ENCODE measurements at regions not wholly inside any gene's neighbourhood (a gene's known extent, or its start where the extent isn't known, plus 50 kb on each side); places are given as distances from the start of the nearest gene placed in this dataset.

GRCh38 chr7:23973264-23973663, 263.2 kb downstream of the STK31 start:
- DNase-seq (ENCODE audit: low read depth, low spot score): no peak

GRCh38 chr7:23980081-23980480, 270.1 kb downstream of the STK31 start:
- no peak for DNase-seq (ENCODE audit: low read depth, low spot score)

DNA sequence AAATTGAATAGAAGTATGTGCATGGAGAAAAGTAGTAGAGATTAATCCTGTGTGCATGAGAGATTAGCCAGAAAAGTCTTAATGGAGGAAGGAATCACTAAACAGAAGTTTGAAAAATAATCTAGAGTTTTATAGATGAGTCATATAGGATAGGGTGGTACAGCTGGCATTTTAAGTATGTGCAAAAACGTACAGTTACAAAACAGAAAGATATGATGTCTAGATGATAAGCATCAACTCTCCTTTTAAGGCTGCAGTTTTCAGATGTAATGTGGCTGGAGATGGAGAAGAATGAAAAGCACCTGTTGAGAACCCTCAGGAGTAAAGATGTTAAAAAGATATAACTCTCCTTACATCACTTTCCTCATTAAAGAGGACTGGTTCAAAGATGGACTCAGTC, 271.3 kb downstream of the STK31 start:
- DNase-seq (ENCODE audit: low read depth, low spot score): no peak

GRCh38 chr7:23981758-23982157, 271.7 kb downstream of the STK31 start:
- DNase-seq (ENCODE audit: low read depth, low spot score): no peak

- no peak for DNase-seq (ENCODE audit: low read depth, low spot score)
Measured at GRCh38 chr7:24005517-24005916, 278.5 kb upstream of the NPY start.

DNA sequence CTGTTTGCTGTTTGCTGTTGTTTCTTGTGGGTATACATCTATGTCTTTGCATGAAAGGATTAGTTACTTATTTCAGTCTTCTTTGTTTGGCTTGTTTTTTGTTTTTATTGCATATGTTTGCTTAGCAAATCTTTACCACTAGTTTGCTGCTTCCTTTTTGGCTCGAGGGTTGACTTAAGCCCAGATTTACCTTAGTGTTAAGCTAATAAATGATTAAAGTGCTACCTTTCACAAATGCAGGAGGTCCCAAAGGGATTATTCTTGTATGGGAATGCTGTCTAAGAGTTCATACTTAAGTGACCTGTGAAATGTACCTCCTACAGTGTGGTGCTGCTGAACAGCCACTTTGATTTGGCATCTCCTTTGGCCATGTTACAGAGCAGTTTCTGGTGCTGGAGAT, 273.5 kb upstream of the NPY start:
- no peak for DNase-seq (ENCODE audit: low read depth, low spot score)

GRCh38 chr7:24017519-24017918, 266.5 kb upstream of the NPY start:
- DNase-seq (ENCODE audit: low read depth, low spot score): no peak

DNA sequence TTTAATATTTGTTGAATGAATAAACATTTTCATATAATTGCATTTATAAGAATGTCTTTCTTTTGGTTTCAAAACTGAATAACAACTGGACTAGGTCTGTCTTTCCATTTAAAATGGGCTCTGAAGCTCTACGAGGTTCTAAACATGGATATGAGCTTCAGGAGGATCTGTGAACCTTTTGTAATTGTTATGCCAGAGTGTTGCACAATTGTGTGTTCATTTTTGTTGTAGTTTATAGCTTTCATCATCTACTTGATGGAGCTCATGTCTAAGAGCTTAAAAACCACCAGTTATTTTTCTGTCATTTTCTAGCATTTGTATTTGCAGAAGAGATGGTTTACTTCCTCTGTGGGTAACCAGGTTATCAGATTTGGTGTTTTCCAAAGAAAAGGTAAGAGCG, 265.7 kb upstream of the NPY start:
- DNase-seq (ENCODE audit: low read depth, low spot score): no peak

GRCh38 chr7:24019841-24020240, 264.1 kb upstream of the NPY start:
- DNase-seq (ENCODE audit: low read depth, low spot score): no peak

DNA sequence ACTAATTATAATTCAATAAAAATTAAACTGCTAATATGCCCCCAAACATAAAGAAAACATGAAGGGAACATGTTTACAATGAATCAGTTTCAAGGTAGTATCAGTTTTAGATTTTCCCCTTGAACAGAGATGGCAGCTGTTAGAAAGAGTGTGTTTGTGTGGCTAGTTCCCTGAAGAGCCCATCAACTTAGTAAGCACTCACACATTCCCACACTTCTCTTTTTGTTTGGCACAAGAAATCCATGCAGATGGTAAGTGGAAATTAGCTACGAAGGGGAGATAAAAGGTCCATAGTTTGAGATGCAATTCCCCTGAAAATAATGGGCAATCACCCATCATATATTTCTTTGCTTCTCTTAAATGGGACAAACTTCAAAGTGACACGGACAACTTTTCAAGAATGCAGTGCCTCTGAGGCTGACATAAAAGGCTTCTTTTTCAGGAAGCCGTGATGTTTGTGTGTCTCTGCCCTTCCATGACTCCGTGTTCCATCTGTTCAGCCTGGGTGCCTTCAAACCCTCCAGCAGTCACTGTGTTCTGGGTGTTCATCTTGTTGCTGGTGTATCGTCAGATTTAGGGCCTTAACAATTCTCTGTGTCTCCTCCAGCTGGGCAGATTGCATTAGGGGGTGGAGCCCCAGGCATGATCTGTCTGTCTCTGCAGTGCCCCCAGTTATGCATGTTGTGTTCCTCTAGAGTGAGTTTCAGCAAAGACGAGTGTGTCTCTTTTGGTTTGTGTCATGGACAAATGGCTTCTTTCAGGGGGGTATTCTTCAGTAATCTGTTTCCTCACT, 259.5 kb upstream of the NPY start:
- DNase-seq (ENCODE audit: low read depth, low spot score): peak; percentile 20

GRCh38 chr7:24025094-24025493, 258.9 kb upstream of the NPY start:
- DNase-seq (ENCODE audit: low read depth, low spot score): peak; percentile 55

- no peak for DNase-seq (ENCODE audit: low read depth, low spot score)
Measured at GRCh38 chr7:24025765-24026164, 258.2 kb upstream of the NPY start.

GRCh38 chr7:24026351-24026750, 257.6 kb upstream of the NPY start:
- DNase-seq (ENCODE audit: low read depth, low spot score): no peak

DNA sequence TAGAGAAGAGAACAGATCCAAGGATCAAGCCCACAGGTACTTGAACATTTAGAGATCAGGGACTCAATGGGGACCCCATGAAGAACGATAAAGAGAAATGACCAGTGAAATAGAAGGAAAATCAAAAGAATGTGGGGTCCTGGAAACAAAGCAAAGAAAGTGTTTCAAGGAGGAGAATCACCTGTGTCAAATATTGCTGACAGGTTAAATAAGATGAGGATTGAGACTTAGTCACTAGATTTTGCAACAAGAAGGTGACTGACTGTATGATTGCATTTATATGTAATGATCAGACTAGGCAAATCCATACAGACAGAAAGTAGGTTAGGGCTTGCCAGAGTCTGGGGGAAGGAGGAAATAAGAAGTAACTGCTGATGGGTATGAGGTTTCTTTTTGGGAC, 254.9 kb upstream of the NPY start:
- no peak for DNase-seq (ENCODE audit: low read depth, low spot score)

GRCh38 chr7:24034251-24034650, 249.7 kb upstream of the NPY start:
- no peak for DNase-seq (ENCODE audit: low read depth, low spot score)

GRCh38 chr7:24035366-24036032, 248.5 kb upstream of the NPY start:
- DNase-seq (ENCODE audit: low read depth, low spot score): no peak

DNA sequence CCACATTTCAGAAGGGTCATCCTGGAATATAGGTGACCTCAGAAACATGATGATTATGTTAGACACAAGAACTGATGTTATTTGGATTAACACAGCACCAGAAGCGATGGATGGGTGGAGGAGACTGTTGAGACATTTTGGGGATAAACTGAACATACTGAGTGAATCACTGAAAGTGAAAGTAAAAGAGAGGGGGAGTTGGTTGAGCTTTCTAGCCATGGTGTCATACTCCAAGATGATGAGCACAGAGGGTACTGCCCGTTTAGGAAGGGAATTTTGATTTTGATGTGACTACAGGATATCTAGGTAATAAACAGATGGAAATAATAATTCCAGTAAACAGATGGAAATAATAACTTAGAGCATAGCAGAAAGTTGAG, 248.0 kb upstream of the NPY start:
- no peak for DNase-seq (ENCODE audit: low read depth, low spot score)

DNA sequence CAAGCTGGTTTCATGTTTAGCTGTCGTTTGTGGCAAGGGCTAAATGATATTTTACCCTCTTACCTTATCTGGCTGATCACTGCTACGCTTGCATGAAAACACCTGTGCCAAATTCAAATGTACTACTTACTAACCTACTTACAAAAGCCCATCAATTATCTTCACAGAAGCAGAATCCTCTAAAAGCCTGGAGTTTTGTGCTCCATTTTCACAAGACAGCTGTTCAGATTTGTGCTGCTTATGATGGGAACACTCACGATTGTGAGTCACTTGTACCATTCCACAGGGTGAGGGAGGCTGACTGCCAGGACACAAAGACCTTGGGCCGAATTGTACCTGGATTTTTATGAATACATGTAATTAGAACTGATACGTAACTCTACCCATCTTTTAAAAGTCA, 245.0 kb upstream of the NPY start:
- no peak for DNase-seq (ENCODE audit: low read depth, low spot score)

- DNase-seq (ENCODE audit: low read depth, low spot score): no peak
Measured at GRCh38 chr7:24039991-24040624, 243.9 kb upstream of the NPY start.

GRCh38 chr7:24042028-24042427, 242.0 kb upstream of the NPY start:
- DNase-seq (ENCODE audit: low read depth, low spot score): no peak

- DNase-seq (ENCODE audit: low read depth, low spot score): no peak
Measured at GRCh38 chr7:24049296-24049695, 234.7 kb upstream of the NPY start.

- no peak for DNase-seq (ENCODE audit: low read depth, low spot score)
Measured at GRCh38 chr7:24050991-24051560, 232.9 kb upstream of the NPY start.

GRCh38 chr7:24051651-24052050, 232.3 kb upstream of the NPY start:
- DNase-seq (ENCODE audit: low read depth, low spot score): no peak
